WTC11 (cell line): ENCODE measurements at regions not wholly inside any gene's neighbourhood (a gene's known extent, or its start where the extent isn't known, plus 50 kb on each side); places are given as distances from the start of the nearest gene placed in this dataset.

Experiments used
- ATF1 ChIP-seq: sonication (generic); formaldehyde crosslinking; IDR thresholded peaks from 2 replicates; pipeline ENCODE4 v1.8.1; 2023; ENCODE audit warnings: mild to moderate bottlenecking, moderate library complexity, missing genetic modification reagents
- ELF4 ChIP-seq: sonication (generic); formaldehyde crosslinking; IDR thresholded peaks from 2 replicates; pipeline ENCODE4 v1.8.1; 2022; ENCODE audit warnings: low read depth, mild to moderate bottlenecking, moderate library complexity, missing genetic modification reagents
- JAZF1 ChIP-seq: fragments of 250-450 bp; sonication (Bioruptor Pico); IDR thresholded peaks from 2 replicates; pipeline ENCODE4 v1.9.0; 2021; ENCODE audit warnings: moderate library complexity, mild to moderate bottlenecking, inconsistent platforms
- NR1H2 ChIP-seq: sonication (generic); formaldehyde crosslinking; IDR thresholded peaks from 2 replicates; pipeline ENCODE4 v1.9.0; 2021; ENCODE audit warnings: mild to moderate bottlenecking, moderate library complexity, missing genetic modification reagents
- NR2C2 ChIP-seq: sonication (generic); formaldehyde crosslinking; IDR thresholded peaks from 2 replicates; pipeline ENCODE4 v1.8.0; 2022; ENCODE audit warnings: mild to moderate bottlenecking, missing genetic modification reagents
- SP1 ChIP-seq: sonication (generic); formaldehyde crosslinking; conservative IDR thresholded peaks from 2 replicates; pipeline ENCODE4 v1.8.1; 2022; ENCODE audit warnings: missing genetic modification reagents
- ZBTB21 ChIP-seq: sonication (generic); formaldehyde crosslinking; IDR thresholded peaks from 2 replicates; pipeline ENCODE4 v1.8.1; 2023; ENCODE audit warnings: mild to moderate bottlenecking, missing genetic modification reagents, borderline replicate concordance
- ZNF317 ChIP-seq: sonication (generic); formaldehyde crosslinking; IDR thresholded peaks from 2 replicates; pipeline ENCODE4 v1.8.1; 2023; ENCODE audit warnings: low read depth, mild to moderate bottlenecking, moderate library complexity, missing genetic modification reagents, borderline replicate concordance
- ZNF423 ChIP-seq: fragments of 250-450 bp; sonication (Bioruptor Pico); IDR thresholded peaks from 2 replicates; pipeline ENCODE4 v2.1.2; 2022; ENCODE audit warnings: mild to moderate bottlenecking, moderate library complexity
- TF ChIP-seq, protein P1 (sequence below): fragments of 200-600 bp; IDR thresholded peaks from 2 replicates; pipeline ENCODE4 v1.8.0; 2022; ENCODE audit warnings: antibody characterized with exemption
- TF ChIP-seq, protein P2 (sequence below): sonication (generic); formaldehyde crosslinking; IDR thresholded peaks from 2 replicates; pipeline ENCODE4 v1.8.0; 2022; ENCODE audit warnings: mild to moderate bottlenecking, missing genetic modification reagents
- TF ChIP-seq, protein P3 (sequence below): sonication (generic); formaldehyde crosslinking; IDR thresholded peaks from 2 replicates; pipeline ENCODE4 v1.8.1; 2023; ENCODE audit warnings: mild to moderate bottlenecking, missing genetic modification reagents
- TF ChIP-seq, protein P4 (sequence below): sonication (generic); formaldehyde crosslinking; IDR thresholded peaks from 2 replicates; pipeline ENCODE4 v1.8.0; 2022; ENCODE audit warnings: mild to moderate bottlenecking, missing genetic modification reagents

DNA sequence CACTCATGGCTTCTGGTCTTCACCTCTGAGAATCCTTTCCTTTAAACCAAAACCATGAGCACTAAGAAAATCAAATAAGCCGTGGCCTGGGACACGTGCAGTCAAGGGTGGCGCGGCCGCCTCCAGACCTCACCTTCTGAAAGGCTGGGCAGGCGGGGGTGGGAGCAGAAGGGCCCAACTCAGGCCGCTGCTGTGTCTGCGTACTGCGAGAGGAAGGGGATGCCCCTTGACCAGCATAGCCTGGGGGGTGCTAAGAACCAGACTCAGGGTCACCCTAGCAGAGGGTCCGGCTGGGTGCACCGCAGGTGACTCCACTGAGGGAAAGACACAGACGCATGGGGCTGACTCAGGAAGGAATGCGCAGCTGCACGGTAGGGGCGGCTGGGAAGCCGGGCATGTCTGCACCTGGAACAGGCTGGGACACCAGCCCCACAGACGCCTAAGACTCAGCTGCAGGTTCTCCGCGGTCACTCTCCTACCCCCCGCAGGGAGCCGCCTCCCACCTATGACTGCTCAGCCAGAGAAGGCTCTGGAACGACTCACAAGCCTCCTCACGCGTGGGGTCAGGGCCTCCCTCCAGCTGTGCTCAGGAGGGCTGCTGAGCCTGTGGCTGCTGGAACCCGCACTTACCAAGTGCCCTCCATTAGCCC lies 432.4 kb upstream of the MYT1L start:
- TF ChIP-seq, protein P1, sequence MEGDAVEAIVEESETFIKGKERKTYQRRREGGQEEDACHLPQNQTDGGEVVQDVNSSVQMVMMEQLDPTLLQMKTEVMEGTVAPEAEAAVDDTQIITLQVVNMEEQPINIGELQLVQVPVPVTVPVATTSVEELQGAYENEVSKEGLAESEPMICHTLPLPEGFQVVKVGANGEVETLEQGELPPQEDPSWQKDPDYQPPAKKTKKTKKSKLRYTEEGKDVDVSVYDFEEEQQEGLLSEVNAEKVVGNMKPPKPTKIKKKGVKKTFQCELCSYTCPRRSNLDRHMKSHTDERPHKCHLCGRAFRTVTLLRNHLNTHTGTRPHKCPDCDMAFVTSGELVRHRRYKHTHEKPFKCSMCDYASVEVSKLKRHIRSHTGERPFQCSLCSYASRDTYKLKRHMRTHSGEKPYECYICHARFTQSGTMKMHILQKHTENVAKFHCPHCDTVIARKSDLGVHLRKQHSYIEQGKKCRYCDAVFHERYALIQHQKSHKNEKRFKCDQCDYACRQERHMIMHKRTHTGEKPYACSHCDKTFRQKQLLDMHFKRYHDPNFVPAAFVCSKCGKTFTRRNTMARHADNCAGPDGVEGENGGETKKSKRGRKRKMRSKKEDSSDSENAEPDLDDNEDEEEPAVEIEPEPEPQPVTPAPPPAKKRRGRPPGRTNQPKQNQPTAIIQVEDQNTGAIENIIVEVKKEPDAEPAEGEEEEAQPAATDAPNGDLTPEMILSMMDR: no peak
- no peak for TF ChIP-seq ZBTB21 (CRISPR knock-in tag)
- TF ChIP-seq, protein P2, sequence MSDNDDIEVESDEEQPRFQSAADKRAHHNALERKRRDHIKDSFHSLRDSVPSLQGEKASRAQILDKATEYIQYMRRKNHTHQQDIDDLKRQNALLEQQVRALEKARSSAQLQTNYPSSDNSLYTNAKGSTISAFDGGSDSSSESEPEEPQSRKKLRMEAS (CRISPR knock-in tag): no peak
- TF ChIP-seq, protein P3, sequence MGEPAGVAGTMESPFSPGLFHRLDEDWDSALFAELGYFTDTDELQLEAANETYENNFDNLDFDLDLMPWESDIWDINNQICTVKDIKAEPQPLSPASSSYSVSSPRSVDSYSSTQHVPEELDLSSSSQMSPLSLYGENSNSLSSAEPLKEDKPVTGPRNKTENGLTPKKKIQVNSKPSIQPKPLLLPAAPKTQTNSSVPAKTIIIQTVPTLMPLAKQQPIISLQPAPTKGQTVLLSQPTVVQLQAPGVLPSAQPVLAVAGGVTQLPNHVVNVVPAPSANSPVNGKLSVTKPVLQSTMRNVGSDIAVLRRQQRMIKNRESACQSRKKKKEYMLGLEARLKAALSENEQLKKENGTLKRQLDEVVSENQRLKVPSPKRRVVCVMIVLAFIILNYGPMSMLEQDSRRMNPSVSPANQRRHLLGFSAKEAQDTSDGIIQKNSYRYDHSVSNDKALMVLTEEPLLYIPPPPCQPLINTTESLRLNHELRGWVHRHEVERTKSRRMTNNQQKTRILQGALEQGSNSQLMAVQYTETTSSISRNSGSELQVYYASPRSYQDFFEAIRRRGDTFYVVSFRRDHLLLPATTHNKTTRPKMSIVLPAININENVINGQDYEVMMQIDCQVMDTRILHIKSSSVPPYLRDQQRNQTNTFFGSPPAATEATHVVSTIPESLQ (CRISPR knock-in tag): no peak
- TF ChIP-seq NR1H2 (CRISPR knock-in tag): no peak
- TF ChIP-seq ZNF317 (CRISPR knock-in tag): no peak
- no peak for TF ChIP-seq ATF1 (CRISPR knock-in tag)
- TF ChIP-seq JAZF1 (CRISPR knock-in tag): no peak
- TF ChIP-seq NR2C2 (CRISPR knock-in tag): no peak
- TF ChIP-seq SP1 (CRISPR knock-in tag): no peak
- no peak for TF ChIP-seq ELF4
- TF ChIP-seq, protein P4, sequence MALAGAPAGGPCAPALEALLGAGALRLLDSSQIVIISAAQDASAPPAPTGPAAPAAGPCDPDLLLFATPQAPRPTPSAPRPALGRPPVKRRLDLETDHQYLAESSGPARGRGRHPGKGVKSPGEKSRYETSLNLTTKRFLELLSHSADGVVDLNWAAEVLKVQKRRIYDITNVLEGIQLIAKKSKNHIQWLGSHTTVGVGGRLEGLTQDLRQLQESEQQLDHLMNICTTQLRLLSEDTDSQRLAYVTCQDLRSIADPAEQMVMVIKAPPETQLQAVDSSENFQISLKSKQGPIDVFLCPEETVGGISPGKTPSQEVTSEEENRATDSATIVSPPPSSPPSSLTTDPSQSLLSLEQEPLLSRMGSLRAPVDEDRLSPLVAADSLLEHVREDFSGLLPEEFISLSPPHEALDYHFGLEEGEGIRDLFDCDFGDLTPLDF (CRISPR knock-in tag): no peak
- TF ChIP-seq ZNF423 (CRISPR knock-in tag): no peak
